ENCODE measurements at regions not wholly inside any gene's neighbourhood (a gene's known extent, or its start where the extent isn't known, plus 50 kb on each side); places are given as distances from the start of the nearest gene placed in this dataset.

GRCh38 chr2:189238903-189239302 is 59.3 kb upstream of the COL5A2 start:
- no peak for TF ChIP-seq CTCF (IDR thresholded peaks at IDR 0.05 in 2 of 3, conservative IDR thresholded peaks at IDR 0.05 in 1 of 3; ENCODE audit: control insufficient read depth in 2 of 3, extremely low read depth in 1 of 3, insufficient read depth in 1 of 3, low read depth in 3 of 3, low read length in 3 of 3)
- TF ChIP-seq TARDBP (IDR thresholded peaks at IDR 0.05; ENCODE audit: borderline replicate concordance): no peak
- no peak for TF ChIP-seq CBFB (IDR thresholded peaks at IDR 0.05; ENCODE audit: low read depth)
- TF ChIP-seq ELK1 (IDR thresholded peaks at IDR 0.05; ENCODE audit: low read depth, low read length): no peak
- no peak for TF ChIP-seq NFIC (IDR thresholded peaks at IDR 0.05; ENCODE audit: low read depth, low read length)
- TF ChIP-seq MAX (IDR thresholded peaks at IDR 0.05; ENCODE audit: low read depth, low read length): no peak
- TF ChIP-seq PAX5 (IDR thresholded peaks at IDR 0.05; ENCODE audit: borderline replicate concordance, low read depth, low read length): no peak
- no peak for TF ChIP-seq PRDM15 (CRISPR knock-in tag; IDR thresholded peaks at IDR 0.05)
- TF ChIP-seq USF2 (IDR thresholded peaks at IDR 0.05; ENCODE audit: borderline replicate concordance, low read depth, low read length): no peak

Data from GM12878 (cell line).